ENCODE measurements at regions not wholly inside any gene's neighbourhood (a gene's known extent, or its start where the extent isn't known, plus 50 kb on each side); places are given as distances from the start of the nearest gene placed in this dataset.

DNA sequence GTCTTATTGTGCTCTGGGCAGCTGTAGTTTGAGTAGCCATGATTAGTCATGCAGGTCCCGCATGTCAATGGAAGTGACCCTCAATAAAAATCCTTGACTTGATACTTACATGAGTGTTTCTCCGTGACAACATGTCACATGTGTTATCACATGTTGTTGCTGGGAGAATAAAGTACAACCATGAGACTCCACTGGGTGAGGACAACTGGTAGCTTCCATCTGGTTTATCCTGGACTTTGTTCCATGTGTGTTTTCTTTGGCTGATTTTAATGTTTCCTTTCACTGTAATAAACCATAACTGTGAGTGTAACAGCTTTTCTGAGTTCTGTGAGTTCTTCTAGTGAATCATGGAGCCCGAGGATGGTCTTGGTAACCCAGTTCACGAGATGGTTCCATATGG, 63.1 kb upstream of the NDN start:
- H3K4me3 ChIP-seq (ENCODE audit: low read depth, low read length) = no peak overlapping the region
- no peak for DNase-seq (ENCODE audit: low read depth)
- TF ChIP-seq, protein P1, sequence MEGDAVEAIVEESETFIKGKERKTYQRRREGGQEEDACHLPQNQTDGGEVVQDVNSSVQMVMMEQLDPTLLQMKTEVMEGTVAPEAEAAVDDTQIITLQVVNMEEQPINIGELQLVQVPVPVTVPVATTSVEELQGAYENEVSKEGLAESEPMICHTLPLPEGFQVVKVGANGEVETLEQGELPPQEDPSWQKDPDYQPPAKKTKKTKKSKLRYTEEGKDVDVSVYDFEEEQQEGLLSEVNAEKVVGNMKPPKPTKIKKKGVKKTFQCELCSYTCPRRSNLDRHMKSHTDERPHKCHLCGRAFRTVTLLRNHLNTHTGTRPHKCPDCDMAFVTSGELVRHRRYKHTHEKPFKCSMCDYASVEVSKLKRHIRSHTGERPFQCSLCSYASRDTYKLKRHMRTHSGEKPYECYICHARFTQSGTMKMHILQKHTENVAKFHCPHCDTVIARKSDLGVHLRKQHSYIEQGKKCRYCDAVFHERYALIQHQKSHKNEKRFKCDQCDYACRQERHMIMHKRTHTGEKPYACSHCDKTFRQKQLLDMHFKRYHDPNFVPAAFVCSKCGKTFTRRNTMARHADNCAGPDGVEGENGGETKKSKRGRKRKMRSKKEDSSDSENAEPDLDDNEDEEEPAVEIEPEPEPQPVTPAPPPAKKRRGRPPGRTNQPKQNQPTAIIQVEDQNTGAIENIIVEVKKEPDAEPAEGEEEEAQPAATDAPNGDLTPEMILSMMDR (IDR thresholded peaks at IDR 0.05; ENCODE audit: insufficient read depth, low read depth, low read length) = no peak

- H3K4me3 ChIP-seq (ENCODE audit: low read depth, low read length) = no peak overlapping the region
- TF ChIP-seq, protein P1 (IDR thresholded peaks at IDR 0.05; ENCODE audit: insufficient read depth, low read depth, low read length) = no peak
- no peak for DNase-seq (ENCODE audit: low read depth)
These were observed 63.7 kb upstream of the NDN start for GRCh38 chr15:23750776-23751175.

DNA sequence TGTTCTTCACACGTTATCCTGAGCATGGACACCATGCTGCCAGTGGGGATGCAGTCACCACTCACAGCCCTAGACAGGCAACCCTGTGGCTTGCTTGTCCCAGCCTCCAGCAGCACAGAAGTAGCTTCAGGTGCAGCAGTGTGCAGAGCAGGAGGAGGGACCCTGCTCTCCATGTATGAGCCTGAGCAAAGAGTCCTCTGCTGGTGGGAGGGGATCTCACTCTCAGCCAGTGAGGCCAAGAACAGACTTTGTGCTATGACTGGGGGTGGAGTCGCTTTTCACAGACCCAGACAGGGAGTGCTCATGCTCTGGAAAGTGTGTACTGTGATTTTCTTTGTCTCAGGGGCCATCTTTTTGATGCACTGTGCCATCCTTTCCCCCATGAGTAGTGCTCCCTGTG, 66.1 kb upstream of the NDN start:
- H3K4me3 ChIP-seq (ENCODE audit: low read depth, low read length) = no peak overlapping the region
- DNase-seq (ENCODE audit: low read depth) = no peak
- TF ChIP-seq, protein P1 (IDR thresholded peaks at IDR 0.05; ENCODE audit: insufficient read depth, low read depth, low read length) = no peak

- no peak overlapping the region for H3K4me3 ChIP-seq (ENCODE audit: low read depth, low read length)
- TF ChIP-seq, protein P1 (IDR thresholded peaks at IDR 0.05; ENCODE audit: insufficient read depth, low read depth, low read length) = no peak
- no peak for DNase-seq (ENCODE audit: low read depth)
These were observed 71.8 kb upstream of the NDN start for GRCh38 chr15:23758891-23759290.

DNA sequence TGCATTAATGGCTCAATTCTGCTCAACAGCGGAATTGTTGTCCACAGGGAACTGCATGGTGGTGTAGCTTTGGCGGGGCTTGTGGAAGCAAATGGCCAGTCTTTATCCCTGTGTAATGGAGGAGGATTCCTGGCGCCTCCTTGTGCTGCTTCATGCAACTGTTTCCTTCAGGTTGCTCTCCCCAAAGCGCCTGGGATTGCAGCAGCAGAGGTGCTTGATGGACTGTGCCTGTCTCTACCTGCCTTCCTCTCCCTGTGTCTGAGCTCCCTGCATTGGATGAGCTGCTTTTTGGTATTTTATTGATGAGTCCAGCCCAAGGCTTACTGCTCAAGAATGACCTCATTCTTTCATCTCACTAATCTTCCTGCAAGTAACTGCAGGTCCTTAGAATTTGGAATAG, 72.9 kb upstream of the NDN start:
- TF ChIP-seq, protein P1 (IDR thresholded peaks at IDR 0.05; ENCODE audit: insufficient read depth, low read depth, low read length) = no peak
- no peak for DNase-seq (ENCODE audit: low read depth)
- no peak overlapping the region for H3K4me3 ChIP-seq (ENCODE audit: low read depth, low read length)

DNA sequence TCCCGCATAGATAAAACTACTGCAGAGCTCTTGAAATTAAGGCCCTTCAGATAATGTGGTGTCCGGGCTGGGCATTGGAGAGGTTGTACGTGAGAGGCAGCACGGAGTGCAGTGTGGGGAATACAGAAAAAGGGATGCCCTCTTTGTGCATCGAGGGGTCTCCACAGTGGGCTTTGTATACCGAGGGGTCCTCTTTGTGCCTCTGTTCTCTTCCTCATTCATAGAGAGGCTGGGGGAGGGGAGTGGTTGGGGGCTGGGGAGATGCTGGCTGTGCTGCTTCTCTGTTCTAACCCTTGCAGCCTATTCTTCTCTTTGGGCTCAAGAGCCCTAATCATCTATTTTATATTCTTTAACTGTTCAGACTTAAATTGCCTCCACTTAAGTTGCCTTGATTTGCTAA, 74.3 kb upstream of the NDN start:
- DNase-seq (ENCODE audit: low read depth) = no peak
- TF ChIP-seq, protein P1 (IDR thresholded peaks at IDR 0.05; ENCODE audit: insufficient read depth, low read depth, low read length) = no peak
- no peak overlapping the region for H3K4me3 ChIP-seq (ENCODE audit: low read depth, low read length)

DNA sequence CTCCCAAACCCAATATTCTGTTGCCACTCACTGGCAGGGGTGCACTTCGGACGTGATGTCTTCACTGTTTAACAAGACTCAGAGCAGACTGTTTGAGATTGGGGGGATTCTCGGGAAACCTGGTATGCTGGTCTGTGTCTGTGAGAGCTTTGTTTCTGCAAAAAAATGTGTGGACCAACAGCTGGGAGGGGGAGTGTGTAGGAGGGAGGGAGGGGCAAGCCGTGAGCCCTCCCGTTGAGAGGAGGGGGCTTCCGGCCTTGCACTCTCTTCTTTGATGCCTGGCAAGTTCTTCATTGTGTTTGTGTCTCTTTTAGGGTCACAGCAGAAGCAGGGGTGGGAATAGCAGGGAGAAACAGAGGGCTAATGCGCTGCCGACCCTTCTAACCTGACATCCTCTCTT, 74.9 kb upstream of the NDN start:
- DNase-seq (ENCODE audit: low read depth) = no peak
- H3K4me3 ChIP-seq (ENCODE audit: low read depth, low read length) = no peak overlapping the region
- TF ChIP-seq, protein P1 (IDR thresholded peaks at IDR 0.05; ENCODE audit: insufficient read depth, low read depth, low read length) = no peak

All from fibroblast of villous mesenchyme (primary cell).